PC-3 (cell line): ENCODE measurements at regions not wholly inside any gene's neighbourhood (a gene's known extent, or its start where the extent isn't known, plus 50 kb on each side); places are given as distances from the start of the nearest gene placed in this dataset.

Experiments used
- ATAC-seq: fragments of 200-7000 bp; cut with Tn5 transposase; 2 replicates; pipeline ENCODE4 v1.9.1; 2020; ENCODE audit warnings: mild to moderate bottlenecking, moderate library complexity
- BruUV-seq: library from RNA; stranded (reverse); fragments of 400-500 nt; replicated peaks from 2 replicates; lab custom pipeline; 2021; lab: Mats Ljungman, UMichigan
- CTCF ChIA-PET: fragments of 300-600 bp; sonication (Branson Sonifier 250); formaldehyde crosslinking; loops from one replicate; lab custom pipeline; 2022; ENCODE audit warnings: antibody characterized with exemption; lab: Charles Lee
- POLR2A ChIA-PET: fragments of 300-600 bp; sonication (Branson Sonifier 250); formaldehyde crosslinking; loops from one replicate; lab custom pipeline; 2022; ENCODE audit warnings: antibody characterized with exemption; ENCODE audit not compliant: unreplicated experiment; lab: Charles Lee
- DNase-seq: peaks from one replicate; pipeline ENCODE4 v3.0.0-alpha.2; 2015
- H2AFZ ChIP-seq: fragments of 300-600 bp; sonication (generic); 2 replicates; pipeline ENCODE4 v1.6.0; 2016; ENCODE audit warnings: antibody characterized with exemption, low read length
- H3F3A ChIP-seq: fragments of 300-600 bp; sonication (generic); one replicate; pipeline ENCODE4 v1.6.0; 2017; ENCODE audit warnings: antibody characterized with exemption, low read length, control low read depth, mild to moderate bottlenecking; ENCODE audit not compliant: unreplicated experiment
- H3K27ac ChIP-seq: fragments of 300-600 bp; sonication (generic); 2 replicates; pipeline ENCODE4 v1.5.1; 2016; ENCODE audit warnings: mild to moderate bottlenecking, low read length
- H3K27me3 ChIP-seq: fragments of 300-600 bp; sonication (generic); 2 replicates; pipeline ENCODE4 v1.6.1; 2016; ENCODE audit warnings: low read length, mixed read lengths
- H3K36me3 ChIP-seq: fragments of 300-600 bp; sonication (generic); 2 replicates; pipeline ENCODE4 v1.6.1; 2016; ENCODE audit warnings: low read depth, mixed run types, low read length, mixed read lengths
- H3K4me1 ChIP-seq: fragments of 300-600 bp; sonication (generic); 2 replicates; pipeline ENCODE4 v1.5.1; 2016; ENCODE audit warnings: low read length; ENCODE audit not compliant: insufficient read depth
- H3K4me2 ChIP-seq: fragments of 300-600 bp; sonication (generic); 2 replicates; pipeline ENCODE4 v1.6.0; 2016; ENCODE audit warnings: low read length
- H3K4me3 ChIP-seq: fragments of 300-600 bp; sonication (generic); 2 replicates; pipeline ENCODE4 v1.5.1; 2016; ENCODE audit warnings: mild to moderate bottlenecking, low read length, mixed read lengths
- H3K79me2 ChIP-seq: fragments of 300-600 bp; sonication (generic); 2 replicates; pipeline ENCODE4 v1.6.1; 2017; ENCODE audit warnings: low read length, mixed read lengths
- H3K9ac ChIP-seq: fragments of 300-600 bp; sonication (generic); 2 replicates; pipeline ENCODE4 v1.6.0; 2016; ENCODE audit warnings: mild to moderate bottlenecking, low read length
- H3K9me2 ChIP-seq: fragments of 300-600 bp; sonication (generic); replicated peaks from 2 replicates; pipeline ENCODE4 v1.6.1; 2016; ENCODE audit warnings: mixed run types, low read length, mixed read lengths
- H3K9me3 ChIP-seq: fragments of 300-600 bp; sonication (generic); 2 replicates; pipeline ENCODE4 v1.6.1; 2016; ENCODE audit warnings: low read length, mixed read lengths
- H4K20me1 ChIP-seq: fragments of 300-600 bp; sonication (generic); 2 replicates; pipeline ENCODE4 v1.6.1; 2016; ENCODE audit warnings: low read length, mixed read lengths
- EZH2 ChIP-seq: fragments of 300-600 bp; sonication (generic); IDR thresholded peaks from one replicate; pipeline ENCODE4 v1.6.1; 2017; ENCODE audit warnings: antibody characterized with exemption, mild to moderate bottlenecking, low read length; ENCODE audit not compliant: unreplicated experiment
- EZH2phosphoT487 ChIP-seq: fragments of 300-600 bp; sonication (generic); IDR thresholded peaks from 2 replicates; pipeline ENCODE4 v1.6.1; 2018; ENCODE audit warnings: mild to moderate bottlenecking, antibody characterized with exemption, low read length, borderline replicate concordance
- intact Hi-C: fragments of 100-400 bp; cut with micrococcal nuclease; formaldehyde crosslinking; loops from 2 replicates; pipeline ENCODE4 v1.9.0; 2023
- TF ChIP-seq, protein P1 (sequence below): fragments of 300-600 bp; sonication (generic); conservative IDR thresholded peaks from 2 replicates; pipeline ENCODE4 v1.5.1; 2017; ENCODE audit warnings: antibody characterized with exemption, low read depth, mild to moderate bottlenecking, low read length

DNA sequence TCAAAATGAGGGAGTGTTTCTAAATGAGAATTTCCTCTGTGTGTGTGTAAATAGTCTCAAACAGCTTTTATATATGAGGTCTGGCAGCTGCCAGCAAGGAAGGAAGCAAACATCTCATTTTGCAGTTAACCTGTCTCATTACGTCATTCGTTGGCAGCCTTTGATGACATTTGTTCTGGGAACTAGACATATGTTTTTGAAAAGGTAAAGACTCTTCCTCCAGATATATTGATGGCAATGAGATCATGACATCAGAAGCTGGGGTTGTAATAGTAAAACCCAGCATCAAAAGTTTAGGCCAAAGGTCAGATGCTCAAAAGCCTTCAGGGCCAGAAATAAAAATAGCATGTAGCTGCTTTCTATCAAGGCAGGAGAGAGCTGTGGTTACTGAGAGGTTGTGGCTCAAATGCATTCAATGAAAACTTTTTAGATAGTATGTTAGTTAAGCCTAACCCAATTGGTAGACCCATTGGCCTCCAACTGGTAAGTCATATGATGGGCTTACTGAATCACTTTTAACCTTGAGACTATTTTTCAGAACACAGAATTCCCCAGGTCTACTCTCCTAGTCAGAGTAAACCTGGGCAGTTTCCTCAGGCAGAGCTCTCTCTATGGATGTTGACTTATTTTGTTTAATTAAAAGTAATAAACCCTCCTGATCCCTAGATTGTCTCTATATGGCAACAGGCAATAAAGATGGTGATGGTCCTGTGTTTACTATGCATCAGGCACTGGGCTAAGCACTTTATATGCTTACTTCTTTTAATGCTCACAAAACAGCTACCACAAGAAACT, 386.5 kb upstream of the CFAP20DC start:
- no peaks in the 10 kb centered on the region for H3K36me3 ChIP-seq
- CTCF ChIA-PET: no interaction called here
- H4K20me1 ChIP-seq: no peaks in the 10 kb centered on the region
- no peak overlapping the region for H3K27ac ChIP-seq
- POLR2A ChIA-PET: no interaction called here
- no peak overlapping the region for H3K9ac ChIP-seq
- no peaks in the 10 kb centered on the region for H3K27me3 ChIP-seq
- DNase-seq: no peak
- no peak for ATAC-seq
- no peaks in the 10 kb centered on the region for H3K79me2 ChIP-seq
- H3K4me1 ChIP-seq: no peaks in the 10 kb centered on the region
- intact Hi-C loops: no loop called here
- H3K9me2 ChIP-seq: no peaks in the 10 kb centered on the region
- no peaks in the 10 kb centered on the region for H3K9me3 ChIP-seq
- H3F3A ChIP-seq: no peaks in the 10 kb centered on the region
- no peak overlapping the region for H2AFZ ChIP-seq
- no peak overlapping the region for H3K4me3 ChIP-seq
- TF ChIP-seq, protein P1, sequence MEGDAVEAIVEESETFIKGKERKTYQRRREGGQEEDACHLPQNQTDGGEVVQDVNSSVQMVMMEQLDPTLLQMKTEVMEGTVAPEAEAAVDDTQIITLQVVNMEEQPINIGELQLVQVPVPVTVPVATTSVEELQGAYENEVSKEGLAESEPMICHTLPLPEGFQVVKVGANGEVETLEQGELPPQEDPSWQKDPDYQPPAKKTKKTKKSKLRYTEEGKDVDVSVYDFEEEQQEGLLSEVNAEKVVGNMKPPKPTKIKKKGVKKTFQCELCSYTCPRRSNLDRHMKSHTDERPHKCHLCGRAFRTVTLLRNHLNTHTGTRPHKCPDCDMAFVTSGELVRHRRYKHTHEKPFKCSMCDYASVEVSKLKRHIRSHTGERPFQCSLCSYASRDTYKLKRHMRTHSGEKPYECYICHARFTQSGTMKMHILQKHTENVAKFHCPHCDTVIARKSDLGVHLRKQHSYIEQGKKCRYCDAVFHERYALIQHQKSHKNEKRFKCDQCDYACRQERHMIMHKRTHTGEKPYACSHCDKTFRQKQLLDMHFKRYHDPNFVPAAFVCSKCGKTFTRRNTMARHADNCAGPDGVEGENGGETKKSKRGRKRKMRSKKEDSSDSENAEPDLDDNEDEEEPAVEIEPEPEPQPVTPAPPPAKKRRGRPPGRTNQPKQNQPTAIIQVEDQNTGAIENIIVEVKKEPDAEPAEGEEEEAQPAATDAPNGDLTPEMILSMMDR: no peak
- TF ChIP-seq EZH2 (no peak), EZH2phosphoT487 (no peak)
- no TSS peak for BruUV-seq
- H3K4me2 ChIP-seq: no peak overlapping the region

DNA sequence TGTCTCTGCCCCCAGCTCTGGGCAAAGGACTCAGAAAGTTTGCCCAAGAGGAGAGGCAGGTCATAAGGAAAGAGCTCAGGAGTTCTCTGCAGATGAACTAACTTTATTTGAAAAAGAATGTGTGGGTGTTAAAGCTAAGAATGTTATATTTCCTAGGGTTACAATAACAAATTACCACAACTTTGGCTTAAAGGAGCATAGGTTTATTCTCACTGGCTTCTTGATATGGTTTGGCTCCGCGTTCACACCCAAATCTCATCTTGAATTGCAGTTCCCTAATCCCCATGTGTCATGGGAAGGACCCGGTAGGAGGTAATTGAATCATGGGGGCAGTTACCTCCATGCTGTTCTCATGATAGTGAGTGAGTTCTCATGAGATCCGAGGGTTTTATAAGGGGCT, 383.7 kb upstream of the CFAP20DC start:
- Histone ChIP-seq H3K9me3 (no peaks in the 10 kb centered on the region), H2AFZ (no peak overlapping the region), H3K4me1 (no peaks in the 10 kb centered on the region), H3K4me3 (no peak overlapping the region), H3K36me3 (no peaks in the 10 kb centered on the region), H3K79me2 (no peaks in the 10 kb centered on the region), H3F3A (no peaks in the 10 kb centered on the region), H4K20me1 (no peaks in the 10 kb centered on the region), H3K9ac (no peak overlapping the region), H3K27me3 (no peaks in the 10 kb centered on the region), H3K4me2 (no peak overlapping the region), H3K9me2 (no peaks in the 10 kb centered on the region), H3K27ac (no peak overlapping the region)
- TF ChIP-seq EZH2phosphoT487 (no peak), EZH2 (no peak)
- TF ChIP-seq, protein P1: no peak
- CTCF ChIA-PET: no interaction called here
- intact Hi-C loops: no loop called here
- no TSS peak for BruUV-seq
- no peak for ATAC-seq
- POLR2A ChIA-PET: no interaction called here
- no peak for DNase-seq

- no peaks in the 10 kb centered on the region for H3K27me3 ChIP-seq
- BruUV-seq: no TSS peak
Measured at GRCh38 chr3:59432665-59433064, 382.8 kb upstream of the CFAP20DC start.

More at GRCh38 chr3:59432665-59433064, 382.8 kb upstream of the CFAP20DC start:
- Histone ChIP-seq H3K9me2 (no peaks in the 10 kb centered on the region), H3K9me3 (no peaks in the 10 kb centered on the region), H3K4me3 (no peak overlapping the region), H2AFZ (no peak overlapping the region), H3F3A (no peaks in the 10 kb centered on the region), H3K27ac (no peak overlapping the region), H3K4me1 (peaks cover 1% of the 10 kb centered on the region; the same call in 1 of the 2 replicates), H4K20me1 (no peaks in the 10 kb centered on the region), H3K36me3 (no peaks in the 10 kb centered on the region), H3K79me2 (no peaks in the 10 kb centered on the region), H3K4me2 (no peak overlapping the region), H3K9ac (no peak overlapping the region)
- intact Hi-C loops: no loop called here
- ChIA-PET POLR2A (no interaction called here), CTCF (no interaction called here)
- TF ChIP-seq EZH2: no peak
- TF ChIP-seq, protein P1: no peak
- no peak for TF ChIP-seq EZH2phosphoT487
- DNase-seq: peak; percentile 35
- ATAC-seq: no peak; the same call in 1 of the 2 replicates
